Mucosa of descending colon (tissue), 3 donors: ENCODE measurements at regions not wholly inside any gene's neighbourhood (a gene's known extent, or its start where the extent isn't known, plus 50 kb on each side); places are given as distances from the start of the nearest gene placed in this dataset.

Experiments
- ATAC-seq: fragments of 200-7000 bp; cut with Tn5 transposase; one replicate; pipeline ENCODE4 v1.9.1; 2020; ENCODE audit warnings: mild to moderate bottlenecking, moderate library complexity
- DNase-seq, 3 donors: peaks; one replicate each; pipeline ENCODE4 v3.0.0-alpha.2; 2020
- H3K36me3 ChIP-seq: fragments of 200-600 bp; one replicate; pipeline ENCODE4 v1.8.0; 2021; ENCODE audit warnings: low read depth, mild to moderate bottlenecking
- H3K4me1 ChIP-seq: fragments of 200-600 bp; one replicate; pipeline ENCODE4 v1.8.0; 2021; ENCODE audit warnings: low read depth, mild to moderate bottlenecking
- H3K4me3 ChIP-seq: fragments of 200-600 bp; one replicate; pipeline ENCODE4 v1.8.0; 2021; ENCODE audit warnings: mild to moderate bottlenecking
- H3K9me3 ChIP-seq: fragments of 200-600 bp; one replicate; pipeline ENCODE4 v1.8.0; 2021; ENCODE audit warnings: mild to moderate bottlenecking
- intact Hi-C, 2 donors: fragments of 100-400 bp; cut with DNase I in 1 of 2; cut with micrococcal nuclease in 1 of 2; formaldehyde crosslinking; loops; one replicate each; pipeline versions ENCODE4 v1.11.0 to v1.11.1; 2022; cut with DNase I, micrococcal nuclease
- TF ChIP-seq, protein P1 (sequence below): fragments of 200-600 bp; IDR thresholded peaks from one replicate; pipeline ENCODE4 v1.8.0; 2022; ENCODE audit warnings: antibody characterized with exemption, mild to moderate bottlenecking
- donor health status: DM: no; HTN: no; CAD: no; lungs with moderate emphysema.
- donor health status: DM: no; HTN: no; CAD: no.
- donor health status: DM: no; HTN: yes; CAD: no.

DNA sequence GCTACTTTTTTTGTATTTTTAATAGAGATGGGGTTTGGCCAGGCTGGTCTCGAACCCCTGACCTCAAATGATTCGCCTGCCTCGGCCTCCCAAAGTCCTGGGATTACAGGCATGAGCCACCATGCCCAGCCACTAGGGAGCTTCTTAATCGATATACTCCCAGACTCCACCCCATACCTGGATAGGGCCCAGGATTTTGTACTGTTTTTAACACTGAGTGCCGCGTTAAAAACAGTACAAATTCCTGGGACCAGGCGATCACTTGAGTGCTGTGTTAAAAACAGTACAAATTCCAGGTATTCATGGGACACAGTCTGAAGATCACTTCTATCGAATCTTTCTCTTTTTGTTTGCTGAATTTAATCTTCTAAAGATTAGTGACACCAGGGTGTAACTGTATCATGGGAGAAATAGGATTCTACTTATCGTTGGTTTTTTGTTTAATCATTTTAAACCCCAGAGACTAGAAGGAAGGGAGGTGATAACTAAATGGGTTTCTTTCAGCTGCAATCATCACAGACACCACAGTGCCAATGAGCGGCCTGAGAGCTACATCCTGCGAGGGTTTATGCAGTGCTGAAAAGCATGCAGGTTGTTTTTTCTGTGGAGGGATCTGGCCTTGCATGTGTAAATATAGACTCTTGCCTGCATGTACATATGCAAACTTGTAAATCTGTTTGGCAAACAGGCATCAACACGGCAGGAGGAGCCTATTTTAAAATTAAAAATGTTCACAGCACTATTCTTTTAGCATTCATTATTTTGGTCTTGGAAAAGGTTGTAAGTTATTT, 303.8 kb upstream of the WWC1 start:
- H3K9me3 ChIP-seq, result no peaks in the 10 kb centered on the region
- H3K4me1 ChIP-seq, result no peaks in the 10 kb centered on the region
- TF ChIP-seq, protein P1, sequence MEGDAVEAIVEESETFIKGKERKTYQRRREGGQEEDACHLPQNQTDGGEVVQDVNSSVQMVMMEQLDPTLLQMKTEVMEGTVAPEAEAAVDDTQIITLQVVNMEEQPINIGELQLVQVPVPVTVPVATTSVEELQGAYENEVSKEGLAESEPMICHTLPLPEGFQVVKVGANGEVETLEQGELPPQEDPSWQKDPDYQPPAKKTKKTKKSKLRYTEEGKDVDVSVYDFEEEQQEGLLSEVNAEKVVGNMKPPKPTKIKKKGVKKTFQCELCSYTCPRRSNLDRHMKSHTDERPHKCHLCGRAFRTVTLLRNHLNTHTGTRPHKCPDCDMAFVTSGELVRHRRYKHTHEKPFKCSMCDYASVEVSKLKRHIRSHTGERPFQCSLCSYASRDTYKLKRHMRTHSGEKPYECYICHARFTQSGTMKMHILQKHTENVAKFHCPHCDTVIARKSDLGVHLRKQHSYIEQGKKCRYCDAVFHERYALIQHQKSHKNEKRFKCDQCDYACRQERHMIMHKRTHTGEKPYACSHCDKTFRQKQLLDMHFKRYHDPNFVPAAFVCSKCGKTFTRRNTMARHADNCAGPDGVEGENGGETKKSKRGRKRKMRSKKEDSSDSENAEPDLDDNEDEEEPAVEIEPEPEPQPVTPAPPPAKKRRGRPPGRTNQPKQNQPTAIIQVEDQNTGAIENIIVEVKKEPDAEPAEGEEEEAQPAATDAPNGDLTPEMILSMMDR, result no peak
- H3K4me3 ChIP-seq, result no peak overlapping the region
- ATAC-seq (no peak), DNase-seq (no peak)
- no peaks in the 10 kb centered on the region for H3K36me3 ChIP-seq
- intact Hi-C loops, result no loop called here

- Histone ChIP-seq H3K9me3 (no peaks in the 10 kb centered on the region), H3K4me3 (no peak overlapping the region), H3K36me3 (no peaks in the 10 kb centered on the region), H3K4me1 (no peaks in the 10 kb centered on the region)
- intact Hi-C loops, result no loop called here
- TF ChIP-seq, protein P1, result no peak
- no peak for DNase-seq
- ATAC-seq, result no peak
Measured at GRCh38 chr5:167992868-167993267, 298.6 kb upstream of the WWC1 start.

GRCh38 chr5:167993771-167994170, 297.7 kb upstream of the WWC1 start:
- Histone ChIP-seq H3K4me1 (no peaks in the 10 kb centered on the region), H3K9me3 (no peaks in the 10 kb centered on the region), H3K36me3 (no peaks in the 10 kb centered on the region), H3K4me3 (no peak overlapping the region)
- TF ChIP-seq, protein P1, result no peak
- no peak for DNase-seq
- intact Hi-C loops, result no loop called here
- no peak for ATAC-seq

- Histone ChIP-seq H3K4me3 (no peak overlapping the region), H3K36me3 (no peaks in the 10 kb centered on the region), H3K9me3 (no peaks in the 10 kb centered on the region), H3K4me1 (no peaks in the 10 kb centered on the region)
- DNase-seq (no peak), ATAC-seq (no peak)
- intact Hi-C loops, result no loop called here
- TF ChIP-seq, protein P1, result no peak
Measured at GRCh38 chr5:167995844-167996425, 295.5 kb upstream of the WWC1 start.

- intact Hi-C loops, result no loop called here
- TF ChIP-seq, protein P1, result no peak
- ATAC-seq, result no peak
- no peaks in the 10 kb centered on the region for H3K9me3 ChIP-seq
- H3K4me1 ChIP-seq, result no peaks in the 10 kb centered on the region
- DNase-seq, result no peak
- H3K4me3 ChIP-seq, result no peak overlapping the region
- H3K36me3 ChIP-seq, result no peaks in the 10 kb centered on the region
Measured at GRCh38 chr5:167998148-167998767, 293.2 kb upstream of the WWC1 start.
